OCI-LY3 (cell line): ENCODE measurements at regions not wholly inside any gene's neighbourhood (a gene's known extent, or its start where the extent isn't known, plus 50 kb on each side); places are given as distances from the start of the nearest gene placed in this dataset.

Source experiments
- CTCF ChIP-seq: fragments of 200-600, 300-600 bp; sonication (generic); IDR thresholded peaks from 2 replicates; pipeline ENCODE4 v1.5.1; 2014; ENCODE audit warnings: antibody characterized with exemption, low read length, low read depth
- EZH2phosphoT487 ChIP-seq: fragments of 200-600 bp; shearing (Covaris generic); IDR thresholded peaks from 2 replicates; pipeline ENCODE4 v1.6.1; 2018; ENCODE audit warnings: antibody characterized with exemption, mixed run types, low read depth

- TF ChIP-seq CTCF, result no peak
- no peak for TF ChIP-seq EZH2phosphoT487
These were observed 200.7 kb downstream of the C12orf50 start for GRCh38 chr12:87828382-87828973.
